GM06990 (cell line): ENCODE measurements at regions not wholly inside any gene's neighbourhood (a gene's known extent, or its start where the extent isn't known, plus 50 kb on each side); places are given as distances from the start of the nearest gene placed in this dataset.

ENCODE experiments used
- DNase-seq: peaks from one replicate; pipeline ENCODE4 v3.0.0-alpha.2; 2011; ENCODE audit not compliant: insufficient read length; ENCODE audit errors: extremely low read depth
- H3K27me3 ChIP-seq: replicated peaks from 2 replicates; pipeline ENCODE4 v1.6.0; 2011; ENCODE audit warnings: low read length; ENCODE audit not compliant: control insufficient read depth, insufficient read depth
- H3K36me3 ChIP-seq: 2 replicates; pipeline ENCODE4 v1.5.1; 2011; ENCODE audit warnings: low read length; ENCODE audit not compliant: control insufficient read depth, insufficient read depth
- H3K4me3 ChIP-seq: replicated peaks from 2 replicates; pipeline ENCODE4 v1.5.1; 2011; ENCODE audit warnings: low read depth, mild to moderate bottlenecking, control low read depth, low read length
- TF ChIP-seq, protein P1 (sequence below): IDR thresholded peaks from 2 replicates; pipeline ENCODE4 v1.5.1; 2011; ENCODE audit warnings: low read length, control low read depth, mild to moderate bottlenecking, inconsistent platforms; ENCODE audit not compliant: insufficient read depth, poor library complexity, severe bottlenecking

DNA sequence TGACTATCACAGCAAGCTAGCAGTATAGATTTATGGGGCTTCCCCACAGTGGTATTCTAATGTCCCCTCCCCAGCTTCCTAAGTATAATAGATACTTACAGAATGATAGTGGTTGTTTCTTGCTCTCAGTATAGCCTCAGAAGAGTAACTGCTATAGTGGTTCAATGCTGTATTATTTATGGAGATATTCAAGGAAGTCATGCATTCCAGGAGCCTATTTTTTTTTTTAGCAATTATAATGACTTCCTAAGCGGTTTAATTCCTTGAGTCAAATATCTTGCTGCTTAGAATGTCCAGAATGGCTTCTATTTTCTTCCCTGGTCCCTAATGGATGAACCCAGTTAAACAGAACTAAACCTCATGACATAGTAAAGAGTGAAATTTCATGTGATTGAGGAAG lies 451.5 kb upstream of the SEMA3D start:
- DNase-seq = no peak
- Histone ChIP-seq H3K4me3 (no peak overlapping the region), H3K36me3 (no peaks in the 10 kb centered on the region), H3K27me3 (no peaks in the 10 kb centered on the region)
- TF ChIP-seq, protein P1, sequence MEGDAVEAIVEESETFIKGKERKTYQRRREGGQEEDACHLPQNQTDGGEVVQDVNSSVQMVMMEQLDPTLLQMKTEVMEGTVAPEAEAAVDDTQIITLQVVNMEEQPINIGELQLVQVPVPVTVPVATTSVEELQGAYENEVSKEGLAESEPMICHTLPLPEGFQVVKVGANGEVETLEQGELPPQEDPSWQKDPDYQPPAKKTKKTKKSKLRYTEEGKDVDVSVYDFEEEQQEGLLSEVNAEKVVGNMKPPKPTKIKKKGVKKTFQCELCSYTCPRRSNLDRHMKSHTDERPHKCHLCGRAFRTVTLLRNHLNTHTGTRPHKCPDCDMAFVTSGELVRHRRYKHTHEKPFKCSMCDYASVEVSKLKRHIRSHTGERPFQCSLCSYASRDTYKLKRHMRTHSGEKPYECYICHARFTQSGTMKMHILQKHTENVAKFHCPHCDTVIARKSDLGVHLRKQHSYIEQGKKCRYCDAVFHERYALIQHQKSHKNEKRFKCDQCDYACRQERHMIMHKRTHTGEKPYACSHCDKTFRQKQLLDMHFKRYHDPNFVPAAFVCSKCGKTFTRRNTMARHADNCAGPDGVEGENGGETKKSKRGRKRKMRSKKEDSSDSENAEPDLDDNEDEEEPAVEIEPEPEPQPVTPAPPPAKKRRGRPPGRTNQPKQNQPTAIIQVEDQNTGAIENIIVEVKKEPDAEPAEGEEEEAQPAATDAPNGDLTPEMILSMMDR = no peak

DNA sequence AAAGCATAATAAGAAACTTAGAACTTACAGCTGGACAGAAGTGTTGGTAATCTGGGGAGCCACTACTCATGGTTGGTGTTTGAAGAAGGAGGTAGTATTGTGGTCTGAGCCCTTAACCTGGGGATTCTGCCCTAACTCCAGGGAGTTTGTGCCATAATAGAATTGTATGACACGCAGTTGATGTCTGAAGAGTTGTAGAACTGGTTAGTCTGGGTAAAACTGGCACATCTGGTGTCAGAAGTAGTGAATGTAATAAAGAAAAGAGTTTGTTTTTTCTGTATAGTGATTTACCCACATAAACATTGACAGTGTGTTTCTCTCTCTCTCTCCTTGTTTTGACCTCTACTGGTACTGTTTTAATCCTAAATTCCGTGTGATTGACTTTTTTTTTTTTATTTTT lies 448.1 kb upstream of the SEMA3D start:
- no peaks in the 10 kb centered on the region for H3K36me3 ChIP-seq

GRCh38 chr7:85630904-85631600 lies 444.2 kb upstream of the SEMA3D start:
- no peaks in the 10 kb centered on the region for H3K36me3 ChIP-seq
- DNase-seq = no peak
- no peaks in the 10 kb centered on the region for H3K27me3 ChIP-seq
- TF ChIP-seq, protein P1 = no peak
- H3K4me3 ChIP-seq = no peak overlapping the region

More for the DNA sequence above, 448.1 kb upstream of the SEMA3D start:
- Histone ChIP-seq H3K4me3 (no peak overlapping the region), H3K27me3 (no peaks in the 10 kb centered on the region)
- DNase-seq = no peak
- TF ChIP-seq, protein P1 = no peak

DNA sequence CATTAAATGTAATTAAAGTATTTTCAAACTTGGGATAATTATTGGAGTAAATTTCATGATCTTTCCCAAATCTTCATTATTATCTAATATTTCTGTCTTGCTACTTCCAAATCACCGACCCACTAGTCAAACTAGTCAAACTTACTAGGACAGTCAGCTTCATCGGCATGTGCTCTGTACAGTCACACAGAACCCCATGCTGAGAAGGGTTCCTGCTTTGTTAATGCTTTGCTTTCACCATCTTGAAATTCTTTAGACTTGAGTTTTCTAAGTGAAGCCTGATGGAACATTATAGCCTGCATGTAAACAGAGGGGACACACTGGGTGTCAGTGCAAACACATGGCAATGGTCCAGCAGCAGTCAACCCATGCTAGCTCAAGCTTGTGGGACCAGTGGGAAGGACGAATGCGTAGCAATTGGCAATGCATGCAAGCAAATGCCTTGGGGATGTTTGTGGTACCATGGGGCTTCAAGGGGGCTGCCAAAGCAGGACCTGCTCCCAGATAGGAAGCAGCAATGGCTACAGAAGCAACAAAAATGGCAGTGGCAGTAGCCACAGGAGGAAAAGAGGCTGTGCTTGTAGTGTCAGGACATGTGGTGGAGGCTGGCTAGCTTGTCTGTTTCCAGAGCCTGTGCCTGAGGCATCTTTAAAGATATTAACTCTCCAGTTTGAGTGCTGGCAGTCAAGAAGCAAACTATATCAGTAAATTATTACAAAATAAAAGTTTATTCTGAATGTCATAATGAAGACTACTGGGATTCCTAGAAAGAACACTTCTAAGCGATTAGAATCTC lies 441.1 kb upstream of the SEMA3D start:
- no peaks in the 10 kb centered on the region for H3K36me3 ChIP-seq
- no peak overlapping the region for H3K4me3 ChIP-seq
- H3K27me3 ChIP-seq = no peaks in the 10 kb centered on the region
- no peak for DNase-seq
- TF ChIP-seq, protein P1 = no peak

GRCh38 chr7:85622059-85622458 lies 435.2 kb upstream of the SEMA3D start:
- no peak for DNase-seq
- Histone ChIP-seq H3K27me3 (no peaks in the 10 kb centered on the region), H3K36me3 (no peaks in the 10 kb centered on the region), H3K4me3 (no peak overlapping the region)
- TF ChIP-seq, protein P1 = no peak
